OCI-LY3 (cell line): ENCODE measurements at regions not wholly inside any gene's neighbourhood (a gene's known extent, or its start where the extent isn't known, plus 50 kb on each side); places are given as distances from the start of the nearest gene placed in this dataset.

Experiments used
- EZH2phosphoT487 ChIP-seq: fragments of 200-600 bp; shearing (Covaris generic); IDR thresholded peaks from 2 replicates; pipeline ENCODE4 v1.6.1; 2018; ENCODE audit warnings: antibody characterized with exemption, mixed run types, low read depth
- TF ChIP-seq, protein P1 (sequence below): fragments of 200-600, 300-600 bp; sonication (generic); IDR thresholded peaks from 2 replicates; pipeline ENCODE4 v1.5.1; 2014; ENCODE audit warnings: antibody characterized with exemption, low read length, low read depth

DNA sequence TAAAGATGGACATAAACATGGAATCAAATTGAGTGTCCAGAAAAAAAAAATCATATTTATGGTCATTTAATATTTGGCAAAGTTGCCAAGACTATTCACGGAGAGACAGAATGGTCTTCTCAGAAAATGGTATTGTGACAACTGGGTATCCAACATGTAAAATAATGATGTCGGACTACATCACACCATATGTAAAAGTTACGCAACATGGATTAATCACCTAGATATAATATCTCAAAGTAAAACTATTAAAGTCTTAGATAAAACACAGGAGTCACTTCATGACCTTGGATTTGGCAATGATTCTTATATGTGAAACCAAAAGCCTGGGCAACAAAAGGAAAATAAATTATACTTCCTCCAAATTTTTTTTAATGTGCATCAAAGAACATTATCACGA is 1591.7 kb upstream of the DDX18 start:
- TF ChIP-seq, protein P1, sequence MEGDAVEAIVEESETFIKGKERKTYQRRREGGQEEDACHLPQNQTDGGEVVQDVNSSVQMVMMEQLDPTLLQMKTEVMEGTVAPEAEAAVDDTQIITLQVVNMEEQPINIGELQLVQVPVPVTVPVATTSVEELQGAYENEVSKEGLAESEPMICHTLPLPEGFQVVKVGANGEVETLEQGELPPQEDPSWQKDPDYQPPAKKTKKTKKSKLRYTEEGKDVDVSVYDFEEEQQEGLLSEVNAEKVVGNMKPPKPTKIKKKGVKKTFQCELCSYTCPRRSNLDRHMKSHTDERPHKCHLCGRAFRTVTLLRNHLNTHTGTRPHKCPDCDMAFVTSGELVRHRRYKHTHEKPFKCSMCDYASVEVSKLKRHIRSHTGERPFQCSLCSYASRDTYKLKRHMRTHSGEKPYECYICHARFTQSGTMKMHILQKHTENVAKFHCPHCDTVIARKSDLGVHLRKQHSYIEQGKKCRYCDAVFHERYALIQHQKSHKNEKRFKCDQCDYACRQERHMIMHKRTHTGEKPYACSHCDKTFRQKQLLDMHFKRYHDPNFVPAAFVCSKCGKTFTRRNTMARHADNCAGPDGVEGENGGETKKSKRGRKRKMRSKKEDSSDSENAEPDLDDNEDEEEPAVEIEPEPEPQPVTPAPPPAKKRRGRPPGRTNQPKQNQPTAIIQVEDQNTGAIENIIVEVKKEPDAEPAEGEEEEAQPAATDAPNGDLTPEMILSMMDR: no peak
- no peak for TF ChIP-seq EZH2phosphoT487
